HG03097 (cell line): ENCODE measurements at regions not wholly inside any gene's neighbourhood (a gene's known extent, or its start where the extent isn't known, plus 50 kb on each side); places are given as distances from the start of the nearest gene placed in this dataset.

ENCODE experiments used
- ATAC-seq: cut with Tn5 transposase; IDR thresholded peaks from one replicate; pipeline ENCODE4 v1.9.1; 2021; ENCODE audit not compliant: unreplicated experiment, low FRiP score

- no peak for ATAC-seq
Measured at GRCh38 chr20:39492223-39492797, 530.2 kb downstream of the DHX35 start.

- ATAC-seq = no peak
Measured at GRCh38 chr20:39491711-39492110, 529.6 kb downstream of the DHX35 start.

GRCh38 chr20:39489986-39490560, 527.9 kb downstream of the DHX35 start:
- no peak for ATAC-seq

GRCh38 chr20:39480276-39481043, 518.3 kb downstream of the DHX35 start:
- no peak for ATAC-seq

GRCh38 chr20:39479196-39479810, 517.2 kb downstream of the DHX35 start:
- ATAC-seq = no peak

GRCh38 chr20:39474879-39475278, 512.7 kb downstream of the DHX35 start:
- no peak for ATAC-seq

- ATAC-seq = no peak
Measured at GRCh38 chr20:39473536-39473935, 511.4 kb downstream of the DHX35 start.

- ATAC-seq = no peak
Measured at GRCh38 chr20:39468703-39469102, 506.6 kb downstream of the DHX35 start.

GRCh38 chr20:39464238-39464637, 502.1 kb downstream of the DHX35 start:
- ATAC-seq = no peak

- no peak for ATAC-seq
Measured at GRCh38 chr20:39462416-39462945, 500.3 kb downstream of the DHX35 start.

GRCh38 chr20:39458452-39458851, 496.3 kb downstream of the DHX35 start:
- no peak for ATAC-seq

GRCh38 chr20:39453890-39454289, 491.7 kb downstream of the DHX35 start:
- no peak for ATAC-seq

- ATAC-seq = no peak
Measured at GRCh38 chr20:39452583-39453340, 490.6 kb downstream of the DHX35 start.

GRCh38 chr20:39451386-39451785, 489.2 kb downstream of the DHX35 start:
- no peak for ATAC-seq

GRCh38 chr20:39446397-39446796, 484.3 kb downstream of the DHX35 start:
- no peak for ATAC-seq

- ATAC-seq = no peak
Measured at GRCh38 chr20:39445095-39445494, 483.0 kb downstream of the DHX35 start.

GRCh38 chr20:39433466-39433865, 471.3 kb downstream of the DHX35 start:
- ATAC-seq = no peak

- no peak for ATAC-seq
Measured at GRCh38 chr20:39431091-39431880, 469.1 kb downstream of the DHX35 start.

GRCh38 chr20:39429726-39430125, 467.6 kb downstream of the DHX35 start:
- no peak for ATAC-seq
